Thoracic aorta (tissue), 2 donors: ENCODE measurements at regions not wholly inside any gene's neighbourhood (a gene's known extent, or its start where the extent isn't known, plus 50 kb on each side); places are given as distances from the start of the nearest gene placed in this dataset.

Experiments
- ATAC-seq: fragments of 150-250 bp; one replicate; pipeline ENCODE4 v1.8.0; 2017; ENCODE audit warnings: low read depth; ENCODE audit not compliant: insufficient number of reproducible peaks, low FRiP score
- DNase-seq: peaks from one replicate; pipeline ENCODE4 v3.0.0-alpha.2; 2020; ENCODE audit warnings: low spot score
- H3K27ac ChIP-seq, 2 donors: fragments of 200-600 bp; sonication (generic); 1 replicate in 1 of 2; 2 replicates in 1 of 2; pipeline ENCODE4 v1.5.1; 2016; ENCODE audit warnings: mild to moderate bottlenecking in 2 of 2, moderate library complexity in 2 of 2
- H3K27me3 ChIP-seq: fragments of 200-600 bp; sonication (generic); replicated peaks from 2 replicates; pipeline ENCODE4 v1.6.0; 2016; ENCODE audit warnings: mild to moderate bottlenecking; ENCODE audit not compliant: insufficient read depth
- H3K36me3 ChIP-seq: fragments of 200-600 bp; sonication (generic); one replicate; pipeline ENCODE4 v1.5.1; 2016
- H3K4me1 ChIP-seq, 2 donors: fragments of 200-600 bp; sonication (generic); 1 replicate in 1 of 2; 2 replicates in 1 of 2; pipeline versions ENCODE4 v1.5.1 to v1.6.0; 2016; ENCODE audit warnings: low read depth in 2 of 2, mild to moderate bottlenecking in 1 of 2; ENCODE audit not compliant: control insufficient read depth in 1 of 2
- H3K4me3 ChIP-seq: fragments of 200-600 bp; sonication (generic); 2 replicates; pipeline ENCODE4 v1.5.1; 2016; ENCODE audit warnings: mild to moderate bottlenecking
- H3K9me3 ChIP-seq: fragments of 200-600 bp; sonication (generic); 2 replicates; pipeline ENCODE4 v1.5.1; 2016
- CTCF ChIP-seq: fragments of 200-600 bp; sonication (generic); IDR thresholded peaks from one replicate; pipeline ENCODE4 v1.5.1; 2019; ENCODE audit warnings: antibody characterized with exemption

GRCh38 chr22:44410451-44410991 is 87.5 kb downstream of the RTL6 start:
- Histone ChIP-seq H3K27me3 (no peaks in the 10 kb centered on the region), H3K4me1 (no peaks in the 10 kb centered on the region), H3K9me3 (no peaks in the 10 kb centered on the region), H3K36me3 (no peaks in the 10 kb centered on the region), H3K4me3 (no peak overlapping the region), H3K27ac (no peak overlapping the region)
- DNase-seq: no peak
- TF ChIP-seq CTCF: no peak
- no peak for ATAC-seq

- no peaks in the 10 kb centered on the region for H3K9me3 ChIP-seq
- H3K36me3 ChIP-seq: no peaks in the 10 kb centered on the region
- H3K4me3 ChIP-seq: no peak overlapping the region
- H3K4me1 ChIP-seq: no peaks in the 10 kb centered on the region
- DNase-seq (no peak), ATAC-seq (no peak)
- no peak for TF ChIP-seq CTCF
- no peak overlapping the region for H3K27ac ChIP-seq
- no peaks in the 10 kb centered on the region for H3K27me3 ChIP-seq
These were observed 88.1 kb downstream of the RTL6 start for GRCh38 chr22:44409974-44410316.

DNA sequence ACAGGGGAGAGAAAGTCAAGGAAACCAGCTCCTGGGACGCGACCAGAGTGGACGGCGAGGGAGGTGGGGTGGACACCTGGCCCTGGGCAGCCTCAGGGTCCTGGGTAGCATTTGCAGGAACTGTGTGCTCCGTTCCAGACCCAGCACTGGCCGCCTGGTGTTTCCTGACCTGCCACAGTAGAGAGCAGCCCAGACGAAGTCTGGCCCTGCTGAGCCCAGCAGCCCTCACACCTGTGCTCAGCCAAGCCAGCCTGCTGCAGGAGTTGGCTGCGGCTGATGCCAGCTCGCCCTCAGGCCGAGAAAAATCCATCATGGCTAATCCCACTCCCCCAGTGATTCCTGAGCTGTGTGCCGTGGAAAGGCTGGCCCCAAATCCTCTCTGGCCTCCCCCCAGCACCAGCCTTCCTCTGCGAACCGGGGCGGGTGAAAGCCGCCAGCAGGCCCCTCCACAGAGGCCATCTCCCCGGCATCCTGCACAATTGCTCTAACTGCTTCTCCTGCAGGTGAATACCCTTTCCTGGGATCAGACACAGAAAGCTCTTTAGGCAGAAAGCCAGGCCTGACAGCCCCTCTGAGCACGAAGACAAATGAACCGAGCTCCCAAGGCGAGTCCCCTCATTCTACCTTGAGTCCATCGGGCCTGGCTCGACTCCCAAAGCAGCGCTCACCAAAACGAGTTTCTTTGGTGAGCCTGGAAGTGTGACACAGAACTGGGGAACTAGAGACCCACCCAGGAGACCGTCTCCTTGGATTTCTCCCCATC is 88.6 kb downstream of the RTL6 start:
- no peaks in the 10 kb centered on the region for H3K4me1 ChIP-seq
- TF ChIP-seq CTCF: no peak
- H3K9me3 ChIP-seq: no peaks in the 10 kb centered on the region
- no peak overlapping the region for H3K4me3 ChIP-seq
- H3K36me3 ChIP-seq: no peaks in the 10 kb centered on the region
- ATAC-seq (no peak), DNase-seq (no peak)
- H3K27me3 ChIP-seq: no peaks in the 10 kb centered on the region
- no peak overlapping the region for H3K27ac ChIP-seq

GRCh38 chr22:44408829-44409192 is 89.2 kb downstream of the RTL6 start:
- Histone ChIP-seq H3K36me3 (no peaks in the 10 kb centered on the region), H3K4me3 (no peak overlapping the region), H3K4me1 (no peaks in the 10 kb centered on the region), H3K9me3 (no peaks in the 10 kb centered on the region), H3K27ac (no peak overlapping the region), H3K27me3 (no peaks in the 10 kb centered on the region)
- DNase-seq: no peak
- no peak for TF ChIP-seq CTCF
- ATAC-seq: no peak

DNA sequence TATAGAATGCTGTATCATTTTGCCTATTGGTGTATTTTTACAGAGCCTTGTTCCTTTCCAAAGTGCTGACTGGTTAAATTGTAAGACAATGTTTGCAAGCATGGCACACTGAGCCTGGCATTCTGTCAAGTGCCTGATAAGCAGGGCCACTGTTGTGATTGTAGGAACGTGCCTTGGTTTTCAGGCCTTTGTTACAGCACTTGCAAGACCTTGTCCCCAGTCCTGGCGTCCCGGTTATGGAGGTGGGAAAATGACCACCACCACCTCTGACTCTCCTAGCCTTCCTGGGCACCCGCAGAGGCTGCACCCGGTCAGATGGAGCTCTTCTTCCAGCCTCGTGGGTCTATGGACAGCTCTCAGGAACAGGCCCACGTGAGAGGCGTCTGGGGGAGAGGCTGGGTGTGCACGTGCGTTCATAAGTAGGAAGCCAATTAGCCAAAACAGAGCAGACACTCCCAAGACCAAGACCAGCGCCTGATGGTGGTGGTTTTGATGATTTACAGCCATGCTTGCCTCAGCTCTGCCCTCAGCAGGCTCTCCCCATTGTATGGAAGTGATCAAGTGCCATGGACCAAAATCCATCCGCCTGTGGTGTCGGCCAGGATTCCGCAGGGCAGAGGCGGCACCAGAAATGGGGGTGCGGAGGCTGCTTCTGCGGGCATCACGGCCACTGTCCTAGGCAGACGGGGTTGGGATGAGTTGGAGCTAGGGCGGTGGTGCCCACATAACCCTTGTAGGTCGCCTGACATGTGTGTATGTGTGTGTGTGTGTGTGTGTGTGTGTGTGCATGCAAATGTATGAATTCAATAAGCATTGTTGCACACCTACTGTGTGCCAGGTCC is 89.8 kb downstream of the RTL6 start:
- Histone ChIP-seq H3K36me3 (no peaks in the 10 kb centered on the region), H3K9me3 (no peaks in the 10 kb centered on the region), H3K27me3 (no peaks in the 10 kb centered on the region), H3K4me3 (no peak overlapping the region), H3K4me1 (no peaks in the 10 kb centered on the region), H3K27ac (no peak overlapping the region)
- DNase-seq (no peak), ATAC-seq (no peak)
- no peak for TF ChIP-seq CTCF
